Neural crest cell (in vitro differentiated cells): ENCODE measurements at regions not wholly inside any gene's neighbourhood (a gene's known extent, or its start where the extent isn't known, plus 50 kb on each side); places are given as distances from the start of the nearest gene placed in this dataset.

Experiments used
- DNase-seq: peaks from one replicate; pipeline ENCODE4 v3.0.0; 2021; ENCODE audit warnings: low read depth, mixed read lengths, low spot score
- H3K27ac Mint-ChIP-seq: one replicate; pipeline ENCODE4 v1.8.0; 2021; ENCODE audit warnings: mild to moderate bottlenecking, mixed read lengths; ENCODE audit not compliant: unreplicated experiment
- H3K27me3 Mint-ChIP-seq: 2 replicates; pipeline ENCODE4 v1.8.0; 2021; ENCODE audit warnings: low read depth, mild to moderate bottlenecking, mixed read lengths
- H3K36me3 Mint-ChIP-seq: 2 replicates; pipeline ENCODE4 v1.8.0; 2021; ENCODE audit warnings: low read depth, mild to moderate bottlenecking, mixed read lengths
- H3K4me1 Mint-ChIP-seq: 2 replicates; pipeline ENCODE4 v1.8.0; 2021; ENCODE audit warnings: mixed read lengths
- H3K4me3 Mint-ChIP-seq: one replicate; pipeline ENCODE4 v1.8.0; 2021; ENCODE audit warnings: mild to moderate bottlenecking, mixed read lengths
- H3K9me3 Mint-ChIP-seq: 2 replicates; pipeline ENCODE4 v1.8.0; 2021; ENCODE audit warnings: mixed read lengths
- TF ChIP-seq, protein P1 (sequence below): fragments of 200-600 bp; sonication (generic); conservative IDR thresholded peaks from 2 replicates; pipeline ENCODE4 v1.5.0; 2021; ENCODE audit warnings: antibody characterized with exemption, mild to moderate bottlenecking

DNA sequence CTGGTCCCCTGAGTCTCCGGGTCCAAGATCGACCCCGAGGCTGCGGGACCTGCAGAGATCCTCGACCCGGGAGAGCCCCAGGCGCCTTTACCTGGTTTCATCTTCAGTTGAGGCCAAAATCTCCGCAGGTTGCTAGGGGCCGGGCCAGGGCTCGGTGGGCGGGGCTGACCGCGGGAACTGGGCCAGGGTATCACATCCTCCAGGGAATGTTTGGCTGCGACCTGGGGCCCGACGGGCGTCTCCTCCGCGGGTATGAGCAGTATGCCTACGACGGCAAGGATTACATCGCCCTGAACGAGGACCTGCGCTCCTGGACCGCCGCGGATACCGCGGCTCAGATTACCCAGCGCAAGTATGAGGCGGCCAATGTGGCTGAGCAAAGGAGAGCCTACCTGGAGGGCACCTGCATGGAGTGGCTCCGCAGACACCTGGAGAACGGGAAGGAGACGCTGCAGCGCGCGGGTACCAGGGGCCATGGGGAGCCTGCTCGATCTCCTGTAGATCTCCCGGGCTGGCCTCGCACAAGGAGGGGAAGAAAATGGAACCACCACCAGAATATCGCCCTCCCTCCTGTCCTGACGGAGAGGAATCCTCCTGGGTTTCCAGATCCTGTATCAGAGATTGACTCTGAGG, 53.8 kb upstream of the POLR1H start:
- Mint-ChIP-seq H3K27ac (no peak overlapping the region), H3K4me3 (no peak overlapping the region), H3K27me3 (peaks cover 81% of the 10 kb centered on the region), H3K36me3 (peaks cover 11% of the 10 kb centered on the region), H3K4me1 (peaks cover 5% of the 10 kb centered on the region), H3K9me3 (no peaks in the 10 kb centered on the region)
- no peak for DNase-seq
- TF ChIP-seq, protein P1, sequence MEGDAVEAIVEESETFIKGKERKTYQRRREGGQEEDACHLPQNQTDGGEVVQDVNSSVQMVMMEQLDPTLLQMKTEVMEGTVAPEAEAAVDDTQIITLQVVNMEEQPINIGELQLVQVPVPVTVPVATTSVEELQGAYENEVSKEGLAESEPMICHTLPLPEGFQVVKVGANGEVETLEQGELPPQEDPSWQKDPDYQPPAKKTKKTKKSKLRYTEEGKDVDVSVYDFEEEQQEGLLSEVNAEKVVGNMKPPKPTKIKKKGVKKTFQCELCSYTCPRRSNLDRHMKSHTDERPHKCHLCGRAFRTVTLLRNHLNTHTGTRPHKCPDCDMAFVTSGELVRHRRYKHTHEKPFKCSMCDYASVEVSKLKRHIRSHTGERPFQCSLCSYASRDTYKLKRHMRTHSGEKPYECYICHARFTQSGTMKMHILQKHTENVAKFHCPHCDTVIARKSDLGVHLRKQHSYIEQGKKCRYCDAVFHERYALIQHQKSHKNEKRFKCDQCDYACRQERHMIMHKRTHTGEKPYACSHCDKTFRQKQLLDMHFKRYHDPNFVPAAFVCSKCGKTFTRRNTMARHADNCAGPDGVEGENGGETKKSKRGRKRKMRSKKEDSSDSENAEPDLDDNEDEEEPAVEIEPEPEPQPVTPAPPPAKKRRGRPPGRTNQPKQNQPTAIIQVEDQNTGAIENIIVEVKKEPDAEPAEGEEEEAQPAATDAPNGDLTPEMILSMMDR, result no peak

DNA sequence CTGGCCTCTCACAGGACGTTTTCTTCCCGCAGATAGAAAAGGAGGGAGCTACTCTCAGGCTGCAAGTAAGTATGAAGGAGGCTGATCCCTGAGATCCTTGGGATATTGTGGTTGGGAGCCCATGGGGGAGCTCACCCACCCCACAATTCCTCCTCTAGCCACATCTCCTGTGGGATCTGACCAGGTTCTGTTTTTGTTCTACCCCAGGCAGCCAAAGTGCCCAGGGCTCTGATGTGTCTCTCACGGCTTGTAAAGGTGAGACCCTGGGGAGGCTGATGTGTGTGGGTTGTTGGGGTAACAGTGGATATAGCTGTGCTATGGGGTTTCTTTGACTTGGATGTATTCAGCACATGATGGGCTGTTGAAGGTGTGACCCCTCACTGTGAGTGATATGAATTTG, 52.0 kb upstream of the POLR1H start:
- TF ChIP-seq, protein P1, result no peak
- peaks cover 11% of the 10 kb centered on the region for H3K36me3 Mint-ChIP-seq
- no peak overlapping the region for H3K27ac Mint-ChIP-seq
- H3K4me3 Mint-ChIP-seq, result no peak overlapping the region
- H3K4me1 Mint-ChIP-seq, result peaks cover 5% of the 10 kb centered on the region
- DNase-seq, result no peak
- H3K9me3 Mint-ChIP-seq, result no peaks in the 10 kb centered on the region
- H3K27me3 Mint-ChIP-seq, result peaks cover 67% of the 10 kb centered on the region
